ENCODE measurements at regions not wholly inside any gene's neighbourhood (a gene's known extent, or its start where the extent isn't known, plus 50 kb on each side); places are given as distances from the start of the nearest gene placed in this dataset.

DNA sequence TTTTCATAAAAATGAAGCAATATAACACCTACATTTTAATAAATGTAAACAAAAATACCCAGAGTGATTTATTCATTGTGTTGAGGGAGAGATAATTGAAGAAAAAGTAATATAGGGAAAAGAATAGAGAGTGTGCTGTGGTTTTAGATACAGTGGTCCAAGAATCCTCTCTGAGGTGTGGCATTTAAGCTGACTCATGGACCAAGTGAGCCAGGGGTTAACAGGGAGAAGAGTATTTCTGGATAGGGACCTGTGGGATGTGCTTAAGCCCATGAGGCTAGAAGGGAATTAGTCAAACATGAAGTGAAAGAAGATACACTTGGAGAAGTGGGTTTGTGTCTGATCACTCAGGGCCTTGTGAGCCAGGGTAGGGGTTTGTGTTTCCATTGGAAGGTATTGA, 680.7 kb upstream of the GRM7 start:
- Histone ChIP-seq H4K20me1 (replicated peaks; ENCODE audit: control insufficient read depth, insufficient read depth, low read length) (no peaks in the 10 kb centered on the region), H3K4me2 (ENCODE audit: insufficient read depth, low read length) (no peak overlapping the region), H3K9ac (ENCODE audit: insufficient read depth in 1 of 2, low read depth in 2 of 2, low read length in 2 of 2) (no peak overlapping the region), H3K79me2 (ENCODE audit: control insufficient read depth, insufficient read depth, low read length) (no peaks in the 10 kb centered on the region), H2AFZ (ENCODE audit: low read depth, low read length) (no peak overlapping the region), H3K4me1 (replicated peaks in 1 of 2; ENCODE audit: control insufficient read depth in 2 of 2, insufficient read depth in 2 of 2, low read length in 2 of 2) (no peaks in the 10 kb centered on the region), H3K36me3 (ENCODE audit: control insufficient read depth, insufficient read depth, low read length) (no peaks in the 10 kb centered on the region), H3K27ac (ENCODE audit: extremely low read depth, low read depth, low read length) (no peak overlapping the region), H3K9me3 (replicated peaks; ENCODE audit: control insufficient read depth, insufficient read depth, low read depth, low read length) (no peaks in the 10 kb centered on the region), H3K4me3 (no peak overlapping the region), H3K27me3 (ENCODE audit: control insufficient read depth in 2 of 2, insufficient read depth in 2 of 2, low read length in 2 of 2) (no peaks in the 10 kb centered on the region), H3K9me1 (ENCODE audit: control insufficient read depth, insufficient read depth, low read length) (no peaks in the 10 kb centered on the region)
- no peak for FAIRE-seq
- ChIA-PET POLR2A (no interaction called here), CTCF (ENCODE audit: low intra/inter-chr PET ratio) (no interaction called here)
- no peak for ATAC-seq
- no peak for DNase-seq (ENCODE audit: extremely low read depth in 1 of 4, low spot score in 3 of 4)
- BruUV-seq (replicated peaks) = no TSS peak
- intact Hi-C loops (cut with micrococcal nuclease) (no loop called here), in situ Hi-C loops (cut with MboI) (no loop called here)
- TF ChIP-seq SIX5 (IDR thresholded peaks at IDR 0.05; ENCODE audit: borderline replicate concordance in 1 of 2, insufficient read depth in 1 of 2, low read depth in 1 of 2, low read length in 2 of 2) (no peak), ZNF436 (CRISPR knock-in tag; IDR thresholded peaks at IDR 0.05) (no peak)

GRCh38 chr3:6182476-6182875, 678.4 kb upstream of the GRM7 start:
- Histone ChIP-seq H3K4me3 (no peak overlapping the region), H2AFZ (ENCODE audit: low read depth, low read length) (no peak overlapping the region), H3K27ac (ENCODE audit: extremely low read depth, low read depth, low read length) (no peak overlapping the region), H3K9me1 (ENCODE audit: control insufficient read depth, insufficient read depth, low read length) (no peaks in the 10 kb centered on the region), H3K36me3 (ENCODE audit: control insufficient read depth, insufficient read depth, low read length) (no peaks in the 10 kb centered on the region), H3K9ac (ENCODE audit: insufficient read depth in 1 of 2, low read depth in 2 of 2, low read length in 2 of 2) (no peak overlapping the region), H4K20me1 (replicated peaks; ENCODE audit: control insufficient read depth, insufficient read depth, low read length) (no peaks in the 10 kb centered on the region), H3K79me2 (ENCODE audit: control insufficient read depth, insufficient read depth, low read length) (no peaks in the 10 kb centered on the region), H3K4me1 (replicated peaks in 1 of 2; ENCODE audit: control insufficient read depth in 2 of 2, insufficient read depth in 2 of 2, low read length in 2 of 2) (no peaks in the 10 kb centered on the region), H3K27me3 (ENCODE audit: control insufficient read depth in 2 of 2, insufficient read depth in 2 of 2, low read length in 2 of 2) (no peaks in the 10 kb centered on the region), H3K9me3 (replicated peaks; ENCODE audit: control insufficient read depth, insufficient read depth, low read depth, low read length) (no peaks in the 10 kb centered on the region), H3K4me2 (ENCODE audit: insufficient read depth, low read length) (no peak overlapping the region)
- no TSS peak for BruUV-seq (replicated peaks)
- no peak for DNase-seq (ENCODE audit: extremely low read depth in 1 of 4, low spot score in 3 of 4)
- TF ChIP-seq SRSF9 (IDR thresholded peaks at IDR 0.05; ENCODE audit: borderline replicate concordance, low read depth, low read length) (no peak), PHF20 (IDR thresholded peaks at IDR 0.05; ENCODE audit: partially characterized antibody) (no peak), PHB2 (IDR thresholded peaks at IDR 0.05; ENCODE audit: low read depth) (no peak), BMI1 (IDR thresholded peaks at IDR 0.05; ENCODE audit: low read length) (no peak), MECOM (CRISPR knock-in tag; IDR thresholded peaks at IDR 0.05) (no peak)
- TF ChIP-seq, protein P1, sequence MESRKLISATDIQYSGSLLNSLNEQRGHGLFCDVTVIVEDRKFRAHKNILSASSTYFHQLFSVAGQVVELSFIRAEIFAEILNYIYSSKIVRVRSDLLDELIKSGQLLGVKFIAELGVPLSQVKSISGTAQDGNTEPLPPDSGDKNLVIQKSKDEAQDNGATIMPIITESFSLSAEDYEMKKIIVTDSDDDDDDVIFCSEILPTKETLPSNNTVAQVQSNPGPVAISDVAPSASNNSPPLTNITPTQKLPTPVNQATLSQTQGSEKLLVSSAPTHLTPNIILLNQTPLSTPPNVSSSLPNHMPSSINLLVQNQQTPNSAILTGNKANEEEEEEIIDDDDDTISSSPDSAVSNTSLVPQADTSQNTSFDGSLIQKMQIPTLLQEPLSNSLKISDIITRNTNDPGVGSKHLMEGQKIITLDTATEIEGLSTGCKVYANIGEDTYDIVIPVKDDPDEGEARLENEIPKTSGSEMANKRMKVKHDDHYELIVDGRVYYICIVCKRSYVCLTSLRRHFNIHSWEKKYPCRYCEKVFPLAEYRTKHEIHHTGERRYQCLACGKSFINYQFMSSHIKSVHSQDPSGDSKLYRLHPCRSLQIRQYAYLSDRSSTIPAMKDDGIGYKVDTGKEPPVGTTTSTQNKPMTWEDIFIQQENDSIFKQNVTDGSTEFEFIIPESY (CRISPR knock-in tag; IDR thresholded peaks at IDR 0.05) = no peak
- TF ChIP-seq, protein P2, sequence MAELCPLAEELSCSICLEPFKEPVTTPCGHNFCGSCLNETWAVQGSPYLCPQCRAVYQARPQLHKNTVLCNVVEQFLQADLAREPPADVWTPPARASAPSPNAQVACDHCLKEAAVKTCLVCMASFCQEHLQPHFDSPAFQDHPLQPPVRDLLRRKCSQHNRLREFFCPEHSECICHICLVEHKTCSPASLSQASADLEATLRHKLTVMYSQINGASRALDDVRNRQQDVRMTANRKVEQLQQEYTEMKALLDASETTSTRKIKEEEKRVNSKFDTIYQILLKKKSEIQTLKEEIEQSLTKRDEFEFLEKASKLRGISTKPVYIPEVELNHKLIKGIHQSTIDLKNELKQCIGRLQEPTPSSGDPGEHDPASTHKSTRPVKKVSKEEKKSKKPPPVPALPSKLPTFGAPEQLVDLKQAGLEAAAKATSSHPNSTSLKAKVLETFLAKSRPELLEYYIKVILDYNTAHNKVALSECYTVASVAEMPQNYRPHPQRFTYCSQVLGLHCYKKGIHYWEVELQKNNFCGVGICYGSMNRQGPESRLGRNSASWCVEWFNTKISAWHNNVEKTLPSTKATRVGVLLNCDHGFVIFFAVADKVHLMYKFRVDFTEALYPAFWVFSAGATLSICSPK (IDR thresholded peaks at IDR 0.05; ENCODE audit: borderline replicate concordance) = no peak
- no peak for ATAC-seq
- in situ Hi-C loops (cut with MboI) = no loop called here
- POLR2A ChIA-PET = no interaction called here
- WGBS (ENCODE audit: insufficient coverage, low coverage, missing lambda C conversion rate) = 0% methylated on average over 5 of the region's 5 CpGs
- intact Hi-C loops (cut with micrococcal nuclease) = no loop called here
- CTCF ChIA-PET (ENCODE audit: low intra/inter-chr PET ratio) = no interaction called here
- no peak for FAIRE-seq
